SK-N-SH (cell line): ENCODE measurements at regions not wholly inside any gene's neighbourhood (a gene's known extent, or its start where the extent isn't known, plus 50 kb on each side); places are given as distances from the start of the nearest gene placed in this dataset.

Experiments used
- CTCF ChIA-PET: fragments of 300-600, 350-600 bp; formaldehyde crosslinking; extraction: SDS; loops from one replicate; lab custom pipeline; 2021; lab: Yijun Ruan, JAX
- POLR2A ChIA-PET: fragments of 350-600 bp; sonication (Branson Sonifier 250); formaldehyde crosslinking; extraction: SDS; loops from one replicate; lab custom pipeline; 2020; ENCODE audit warnings: antibody characterized with exemption, inconsistent platforms; lab: Yijun Ruan, JAX
- DNase-seq: peaks from one replicate; pipeline ENCODE4 v3.0.0; 2012
- H2AFZ ChIP-seq: fragments of 200-600 bp; sonication (generic); 2 replicates; pipeline ENCODE4 v1.8.1; 2016; ENCODE audit warnings: antibody characterized with exemption, mild to moderate bottlenecking, low read depth
- H3F3A ChIP-seq: fragments of 200-600 bp; sonication (generic); replicated peaks from 2 replicates; pipeline ENCODE3; 2016; ENCODE audit warnings: antibody characterized with exemption, mild to moderate bottlenecking; ENCODE audit not compliant: insufficient read depth
- H3K27ac ChIP-seq, 2 experiments: fragments of 200-500 bp in 1 of 2; fragments of 200-600 bp in 1 of 2; sonication (Bioruptor generic) in 1 of 2; sonication (generic), shearing (Covaris generic) in 1 of 2; 2 replicates each; pipeline versions ENCODE4 v1.5.1 to v1.6.1; 2014 to 2016; ENCODE audit warnings: low read depth in 2 of 2, inconsistent platforms in 1 of 2, low read length in 1 of 2, mild to moderate bottlenecking in 1 of 2, mixed read lengths in 1 of 2
- H3K27me3 ChIP-seq: fragments of 200-600 bp; sonication (generic), shearing (Covaris generic); 2 replicates; pipeline ENCODE4 v1.6.1; 2016; ENCODE audit warnings: mixed run types; ENCODE audit not compliant: insufficient read depth
- H3K36me3 ChIP-seq, 2 experiments: fragments of 200-500 bp in 1 of 2; fragments of 200-600 bp in 1 of 2; sonication (Bioruptor generic) in 1 of 2; sonication (generic) in 1 of 2; replicated peaks in 1 of 2; 2 replicates each; pipeline versions ENCODE3 to v1.5.1; 2014 to 2016; ENCODE audit warnings: low read length in 1 of 2, mild to moderate bottlenecking in 1 of 2; ENCODE audit not compliant: insufficient read depth in 2 of 2, control insufficient read depth in 1 of 2
- H3K4me1 ChIP-seq, 2 experiments: fragments of 200-500 bp in 1 of 2; fragments of 200-600 bp in 1 of 2; sonication (Bioruptor generic) in 1 of 2; sonication (generic), shearing (Covaris generic) in 1 of 2; 2 replicates each; pipeline versions ENCODE4 v1.5.1 to v1.6.1; 2014 to 2016; ENCODE audit warnings: low read depth in 1 of 2, low read length in 1 of 2, mixed run types in 1 of 2; ENCODE audit not compliant: insufficient read depth in 2 of 2, control insufficient read depth in 1 of 2
- H3K4me2 ChIP-seq: fragments of 200-600 bp; sonication (generic), shearing (Covaris generic); 2 replicates; pipeline ENCODE4 v1.6.1; 2017; ENCODE audit warnings: mixed run types
- H3K4me3 ChIP-seq, 2 experiments: fragments of 200-500 bp in 1 of 2; fragments of 200-600 bp in 1 of 2; sonication (Bioruptor generic) in 1 of 2; sonication (generic), shearing (Covaris generic) in 1 of 2; 2 replicates each; pipeline versions ENCODE4 v1.5.1 to v1.8.1; 2014 to 2016; ENCODE audit warnings: low read depth in 2 of 2, inconsistent platforms in 1 of 2, low read length in 1 of 2, mild to moderate bottlenecking in 1 of 2, mixed read lengths in 1 of 2, moderate library complexity in 1 of 2
- H3K79me2 ChIP-seq: fragments of 200-600 bp; sonication (generic); 2 replicates; pipeline ENCODE4 v1.8.1; 2017; ENCODE audit warnings: mild to moderate bottlenecking; ENCODE audit not compliant: insufficient read depth
- H3K9ac ChIP-seq: fragments of 200-600 bp; sonication (generic); 2 replicates; pipeline ENCODE4 v1.6.1; 2017; ENCODE audit warnings: mixed run types
- H3K9me2 ChIP-seq: fragments of 200-600 bp; sonication (generic); 2 replicates; pipeline ENCODE4 v1.6.1; 2017; ENCODE audit warnings: mixed run types
- H3K9me3 ChIP-seq: fragments of 200-600 bp; sonication (generic); 2 replicates; pipeline ENCODE4 v1.6.1; 2017; ENCODE audit warnings: mixed run types, mild to moderate bottlenecking, moderate library complexity
- H4K20me1 ChIP-seq: fragments of 200-600 bp; sonication (generic); 2 replicates; pipeline ENCODE4 v1.6.1; 2017; ENCODE audit warnings: mild to moderate bottlenecking, mixed run types; ENCODE audit not compliant: insufficient read depth
- FOXJ3 ChIP-seq: sonication (generic); formaldehyde crosslinking; IDR thresholded peaks from 2 replicates; pipeline ENCODE4 v1.5.1; 2020; ENCODE audit warnings: mild to moderate bottlenecking, missing genetic modification reagents
- GABPA ChIP-seq: IDR thresholded peaks from 2 replicates; pipeline ENCODE4 v1.4.0; 2012; ENCODE audit warnings: low read depth, mild to moderate bottlenecking
- MEF2A ChIP-seq: IDR thresholded peaks from 2 replicates; pipeline ENCODE4 v1.4.0; 2012; ENCODE audit warnings: low read depth, borderline replicate concordance
- NFIC ChIP-seq: IDR thresholded peaks from 2 replicates; pipeline ENCODE4 v1.4.0; 2012; ENCODE audit warnings: borderline replicate concordance
- NRF1 ChIP-seq: IDR thresholded peaks from 2 replicates; pipeline ENCODE4 v1.6.1; 2012; ENCODE audit warnings: low read depth, mild to moderate bottlenecking, low read length
- POLR2AphosphoS5 ChIP-seq: IDR thresholded peaks from 2 replicates; pipeline ENCODE4 v1.6.1; 2012; ENCODE audit warnings: low read depth, low read length
- RAD21 ChIP-seq: IDR thresholded peaks from 2 replicates; pipeline ENCODE4 v1.6.1; 2012; ENCODE audit warnings: mild to moderate bottlenecking, low read length
- RXRA ChIP-seq: IDR thresholded peaks from 2 replicates; pipeline ENCODE4 v1.4.0; 2012; ENCODE audit warnings: low read depth, mild to moderate bottlenecking, borderline replicate concordance
- SIN3A ChIP-seq: IDR thresholded peaks from 2 replicates; pipeline ENCODE4 v1.6.1; 2012; ENCODE audit warnings: low read depth, mild to moderate bottlenecking, low read length, moderate library complexity, borderline replicate concordance
- TAF1 ChIP-seq: IDR thresholded peaks from 2 replicates; pipeline ENCODE4 v1.6.1; 2012; ENCODE audit warnings: low read depth, mild to moderate bottlenecking, low read length, moderate library complexity, borderline replicate concordance
- TCF12 ChIP-seq: IDR thresholded peaks from 2 replicates; pipeline ENCODE4 v1.4.0; 2012
- YY1 ChIP-seq: IDR thresholded peaks from 2 replicates; pipeline ENCODE4 v1.4.0; 2012; ENCODE audit warnings: low read depth, mild to moderate bottlenecking
- WGBS: methylation state at CpG from one replicate; pipeline ENCODE4 v1.1.6; 2017; ENCODE audit warnings: low lambda C conversion rate; 5-methylcytosine and 5-hydroxymethylcytosine counted together

- TF ChIP-seq NFIC (no peak), TCF12 (no peak)
- TF ChIP-seq, all 33 proteins: peak for 0
Measured at GRCh38 chr12:127811988-127812387, 455.0 kb upstream of the TMEM132C start (continued).

- Histone ChIP-seq H3K79me2 (no peaks in the 10 kb centered on the region), H3K27me3 (no peaks in the 10 kb centered on the region), H3K4me2 (no peak overlapping the region), H3K9ac (no peak overlapping the region), H3K9me3 (no peaks in the 10 kb centered on the region), H3K36me3 (no peaks in the 10 kb centered on the region), H3F3A (no peaks in the 10 kb centered on the region), H3K4me1 (no peaks in the 10 kb centered on the region), H3K27ac (no peak overlapping the region), H4K20me1 (no peaks in the 10 kb centered on the region), H3K4me3 (no peak overlapping the region), H3K9me2 (no peaks in the 10 kb centered on the region), H2AFZ (no peak overlapping the region)
- TF ChIP-seq SIN3A (no peak), RAD21 (no peak), POLR2AphosphoS5 (no peak)
- POLR2A ChIA-PET, result no interaction called here
- WGBS, result 22% methylated on average over 2 of the region's 2 CpGs
- CTCF ChIA-PET, result no interaction called here
- no peak for DNase-seq
Measured at GRCh38 chr12:127813147-127813546, 453.8 kb upstream of the TMEM132C start.

DNA sequence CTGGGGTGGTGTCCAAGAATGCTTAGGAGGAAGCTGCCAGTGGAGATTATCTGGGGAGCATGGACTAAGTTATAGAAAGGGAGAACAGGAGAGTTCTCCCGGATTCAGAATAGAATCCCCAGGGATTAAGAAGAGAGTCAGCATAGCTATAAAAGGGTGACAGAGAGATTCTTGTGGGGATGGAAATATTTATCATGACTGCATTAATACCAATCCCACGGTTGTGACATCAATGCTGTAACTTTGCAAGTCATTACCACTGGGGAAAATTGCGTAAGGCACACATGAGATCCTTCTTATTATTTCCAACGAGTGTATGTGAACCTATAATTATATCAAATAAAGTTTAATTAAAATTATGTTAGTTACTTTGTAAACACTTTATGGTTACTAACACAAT lies 447.9 kb upstream of the TMEM132C start:
- Histone ChIP-seq H3K4me1 (no peaks in the 10 kb centered on the region; a peak in 1 of 4 replicates), H3K4me2 (no peak overlapping the region), H3K9me2 (no peaks in the 10 kb centered on the region), H3K9me3 (no peaks in the 10 kb centered on the region), H4K20me1 (no peaks in the 10 kb centered on the region), H3K27me3 (no peaks in the 10 kb centered on the region), H2AFZ (no peak overlapping the region), H3F3A (no peaks in the 10 kb centered on the region), H3K36me3 (no peaks in the 10 kb centered on the region)
- no peak for DNase-seq
- POLR2A ChIA-PET, result no interaction called here
- 39% methylated on average over 4 of the region's 4 CpGs for WGBS
- no peak for TF ChIP-seq SIN3A
- no peak for TF ChIP-seq TAF1
- TF ChIP-seq NRF1, result no peak
- TF ChIP-seq, all 33 proteins: peak for 0
- CTCF ChIA-PET, result interaction anchor here (1.2 kb wide), 1 partner anchor 43 kb away, joined by 3 read pairs; no protein-coding TSS in a partner anchor
- no peak overlapping the region for H3K27ac ChIP-seq
- no peak overlapping the region for H3K9ac ChIP-seq
- H3K79me2 ChIP-seq, result no peaks in the 10 kb centered on the region
- no peak overlapping the region for H3K4me3 ChIP-seq

- no peaks in the 10 kb centered on the region for H4K20me1 ChIP-seq
- H3K9me2 ChIP-seq, result no peaks in the 10 kb centered on the region
- H3K27me3 ChIP-seq, result no peaks in the 10 kb centered on the region
- DNase-seq, result no peak
- no peak overlapping the region for H2AFZ ChIP-seq
- no peak overlapping the region for H3K4me2 ChIP-seq
- no peaks in the 10 kb centered on the region for H3K79me2 ChIP-seq
- 21% methylated on average over 4 of the region's 4 CpGs for WGBS
- no peaks in the 10 kb centered on the region; a peak in 1 of 4 replicates for H3K4me1 ChIP-seq
- no peak overlapping the region for H3K27ac ChIP-seq
- CTCF ChIA-PET, result no interaction called here
- no peaks in the 10 kb centered on the region for H3K36me3 ChIP-seq
- no peak overlapping the region for H3K9ac ChIP-seq
- no peaks in the 10 kb centered on the region for H3F3A ChIP-seq
- TF ChIP-seq RAD21 (no peak), SIN3A (no peak), RXRA (no peak), FOXJ3 (CRISPR knock-in tag) (no peak), YY1 (no peak), MEF2A (no peak), GABPA (no peak)
- POLR2A ChIA-PET, result no interaction called here
- H3K4me3 ChIP-seq, result no peak overlapping the region
- no peaks in the 10 kb centered on the region for H3K9me3 ChIP-seq
Measured at GRCh38 chr12:127820271-127820670, 446.7 kb upstream of the TMEM132C start.
